Activated T-cell treated with anti-CD3 and anti-CD28 coated beads, Interleukin-2, amount 50 U/mL, for 4 hours (primary cell): ENCODE measurements at regions not wholly inside any gene's neighbourhood (a gene's known extent, or its start where the extent isn't known, plus 50 kb on each side); places are given as distances from the start of the nearest gene placed in this dataset.

Source experiments
- ATAC-seq, 2 donors: fragments of 200-7000 bp; cut with Tn5 transposase; one replicate each; pipeline ENCODE4 v1.10.0; 2021
- DNase-seq: peaks from one replicate; pipeline ENCODE4 v3.0.0-alpha.2; 2020
- H3K27me3 Mint-ChIP-seq: one replicate; pipeline ENCODE4 v1.8.0; 2021; ENCODE audit warnings: low read depth, mixed read lengths
- H3K36me3 Mint-ChIP-seq: one replicate; pipeline ENCODE4 v1.8.0; 2022; ENCODE audit warnings: mixed read lengths; ENCODE audit not compliant: insufficient read depth
- H3K4me1 Mint-ChIP-seq: one replicate; pipeline ENCODE4 v1.8.0; 2021; ENCODE audit warnings: low read depth, mixed read lengths
- H3K4me3 Mint-ChIP-seq: one replicate; pipeline ENCODE4 v1.8.0; 2021; ENCODE audit warnings: mild to moderate bottlenecking, moderate library complexity, mixed read lengths
- H3K9me3 Mint-ChIP-seq: one replicate; pipeline ENCODE4 v1.8.0; 2021; ENCODE audit warnings: mixed read lengths

GRCh38 chr9:103942651-103943050 lies 151.5 kb upstream of the SMC2 start:
- no peaks in the 10 kb centered on the region for H3K4me1 Mint-ChIP-seq
- DNase-seq = no peak
- no peaks in the 10 kb centered on the region for H3K9me3 Mint-ChIP-seq
- H3K36me3 Mint-ChIP-seq = no peaks in the 10 kb centered on the region
- no peak overlapping the region for H3K4me3 Mint-ChIP-seq
- no peaks in the 10 kb centered on the region for H3K27me3 Mint-ChIP-seq
- no peak for ATAC-seq

- ATAC-seq = no peak
- Mint-ChIP-seq H3K9me3 (no peaks in the 10 kb centered on the region), H3K27me3 (no peaks in the 10 kb centered on the region), H3K4me3 (no peak overlapping the region), H3K4me1 (no peaks in the 10 kb centered on the region), H3K36me3 (no peaks in the 10 kb centered on the region)
- no peak for DNase-seq
Observed at GRCh38 chr9:103949096-103949495, 145.0 kb upstream of the SMC2 start.

- no peaks in the 10 kb centered on the region for H3K9me3 Mint-ChIP-seq
- ATAC-seq (no peak), DNase-seq (no peak)
- H3K27me3 Mint-ChIP-seq = no peaks in the 10 kb centered on the region
- H3K4me3 Mint-ChIP-seq = no peak overlapping the region
- H3K4me1 Mint-ChIP-seq = no peaks in the 10 kb centered on the region
- no peaks in the 10 kb centered on the region for H3K36me3 Mint-ChIP-seq
Observed at GRCh38 chr9:103977163-103977562, 116.9 kb upstream of the SMC2 start.

GRCh38 chr9:103978396-103978795 lies 115.7 kb upstream of the SMC2 start:
- H3K4me1 Mint-ChIP-seq = no peaks in the 10 kb centered on the region
- no peaks in the 10 kb centered on the region for H3K9me3 Mint-ChIP-seq
- DNase-seq = no peak
- H3K36me3 Mint-ChIP-seq = no peaks in the 10 kb centered on the region
- no peak for ATAC-seq
- H3K27me3 Mint-ChIP-seq = no peaks in the 10 kb centered on the region
- H3K4me3 Mint-ChIP-seq = no peak overlapping the region

GRCh38 chr9:103981912-103982311 lies 112.2 kb upstream of the SMC2 start:
- Mint-ChIP-seq H3K9me3 (no peaks in the 10 kb centered on the region), H3K36me3 (no peaks in the 10 kb centered on the region), H3K4me1 (no peaks in the 10 kb centered on the region), H3K4me3 (no peak overlapping the region), H3K27me3 (peaks cover 3% of the 10 kb centered on the region)
- ATAC-seq = no peak
- no peak for DNase-seq

GRCh38 chr9:103985077-103985476 lies 109.0 kb upstream of the SMC2 start:
- H3K27me3 Mint-ChIP-seq = peaks cover 3% of the 10 kb centered on the region
- no peaks in the 10 kb centered on the region for H3K9me3 Mint-ChIP-seq
- no peaks in the 10 kb centered on the region for H3K4me1 Mint-ChIP-seq
- no peak for DNase-seq
- ATAC-seq = no peak
- H3K4me3 Mint-ChIP-seq = no peak overlapping the region
- H3K36me3 Mint-ChIP-seq = no peaks in the 10 kb centered on the region

GRCh38 chr9:103988821-103989220 lies 105.3 kb upstream of the SMC2 start:
- Mint-ChIP-seq H3K36me3 (no peaks in the 10 kb centered on the region), H3K9me3 (no peaks in the 10 kb centered on the region), H3K4me1 (no peaks in the 10 kb centered on the region), H3K27me3 (peaks cover 3% of the 10 kb centered on the region), H3K4me3 (no peak overlapping the region)
- ATAC-seq = no peak
- no peak for DNase-seq

GRCh38 chr9:103990311-103990710 lies 103.8 kb upstream of the SMC2 start:
- no peak overlapping the region for H3K4me3 Mint-ChIP-seq
- H3K4me1 Mint-ChIP-seq = no peaks in the 10 kb centered on the region
- DNase-seq (no peak), ATAC-seq (no peak)
- no peaks in the 10 kb centered on the region for H3K27me3 Mint-ChIP-seq
- no peaks in the 10 kb centered on the region for H3K9me3 Mint-ChIP-seq
- no peaks in the 10 kb centered on the region for H3K36me3 Mint-ChIP-seq

GRCh38 chr9:103991001-103991400 lies 103.1 kb upstream of the SMC2 start:
- H3K36me3 Mint-ChIP-seq = no peaks in the 10 kb centered on the region
- no peak overlapping the region for H3K4me3 Mint-ChIP-seq
- no peaks in the 10 kb centered on the region for H3K4me1 Mint-ChIP-seq

GRCh38 chr9:103991698-103992097 lies 102.4 kb upstream of the SMC2 start:
- peak in 1 of 2 donors; percentile 30 for ATAC-seq
- Mint-ChIP-seq H3K4me1 (no peaks in the 10 kb centered on the region), H3K27me3 (no peaks in the 10 kb centered on the region), H3K9me3 (no peaks in the 10 kb centered on the region), H3K4me3 (no peak overlapping the region), H3K36me3 (no peaks in the 10 kb centered on the region)
- no peak for DNase-seq

More at GRCh38 chr9:103991001-103991400, 103.1 kb upstream of the SMC2 start:
- Mint-ChIP-seq H3K27me3 (no peaks in the 10 kb centered on the region), H3K9me3 (no peaks in the 10 kb centered on the region)
- DNase-seq (no peak), ATAC-seq (no peak)

- Mint-ChIP-seq H3K36me3 (no peaks in the 10 kb centered on the region), H3K4me3 (no peak overlapping the region)
- ATAC-seq = no peak
Observed at GRCh38 chr9:103992938-103993579, 101.0 kb upstream of the SMC2 start.

GRCh38 chr9:103997856-103998370 lies 96.2 kb upstream of the SMC2 start:
- Mint-ChIP-seq H3K4me3 (no peak overlapping the region), H3K9me3 (no peaks in the 10 kb centered on the region), H3K36me3 (no peaks in the 10 kb centered on the region), H3K27me3 (no peaks in the 10 kb centered on the region), H3K4me1 (no peaks in the 10 kb centered on the region)
- no peak for DNase-seq
- ATAC-seq = no peak

More at GRCh38 chr9:103992938-103993579, 101.0 kb upstream of the SMC2 start:
- DNase-seq = no peak
- no peaks in the 10 kb centered on the region for H3K4me1 Mint-ChIP-seq
- H3K9me3 Mint-ChIP-seq = no peaks in the 10 kb centered on the region
- no peaks in the 10 kb centered on the region for H3K27me3 Mint-ChIP-seq

- Mint-ChIP-seq H3K4me3 (no peak overlapping the region), H3K4me1 (no peaks in the 10 kb centered on the region), H3K27me3 (peaks cover 2% of the 10 kb centered on the region), H3K9me3 (no peaks in the 10 kb centered on the region), H3K36me3 (no peaks in the 10 kb centered on the region)
- ATAC-seq (no peak), DNase-seq (no peak)
Observed at GRCh38 chr9:103999375-104000062, 94.6 kb upstream of the SMC2 start.

GRCh38 chr9:104009826-104010225 lies 84.3 kb upstream of the SMC2 start:
- no peaks in the 10 kb centered on the region for H3K27me3 Mint-ChIP-seq
- DNase-seq = no peak
- no peak for ATAC-seq
- H3K4me1 Mint-ChIP-seq = no peaks in the 10 kb centered on the region
- no peaks in the 10 kb centered on the region for H3K9me3 Mint-ChIP-seq
- H3K36me3 Mint-ChIP-seq = no peaks in the 10 kb centered on the region
- no peak overlapping the region for H3K4me3 Mint-ChIP-seq

GRCh38 chr9:104022083-104022482 lies 72.0 kb upstream of the SMC2 start:
- Mint-ChIP-seq H3K4me3 (no peak overlapping the region), H3K27me3 (peaks cover 1% of the 10 kb centered on the region), H3K36me3 (no peaks in the 10 kb centered on the region), H3K4me1 (peaks cover 1% of the 10 kb centered on the region), H3K9me3 (no peaks in the 10 kb centered on the region)
- ATAC-seq (no peak), DNase-seq (no peak)
